Stomach (tissue), 4 donors: ENCODE measurements at regions not wholly inside any gene's neighbourhood (a gene's known extent, or its start where the extent isn't known, plus 50 kb on each side); places are given as distances from the start of the nearest gene placed in this dataset.

Experiments
- CTCF ChIP-seq, 7 experiments: fragments of 450-650 bp in 4 of 7; fragments of 200-600 bp in 3 of 7; sonication (generic) in 3 of 7; IDR thresholded peaks; one replicate each; pipeline ENCODE4 v1.5.1; 2016 to 2019; ENCODE audit warnings: antibody characterized with exemption in 7 of 7, control low read depth in 2 of 7, mild to moderate bottlenecking in 1 of 7
- EP300 ChIP-seq: sonication (generic); formaldehyde crosslinking; IDR thresholded peaks from one replicate; pipeline ENCODE4 v1.6.1; 2017; ENCODE audit warnings: antibody characterized with exemption
- POLR2A ChIP-seq, 4 donors: fragments of 450-650 bp; IDR thresholded peaks; one replicate each; pipeline ENCODE4 v1.6.1; 2016; ENCODE audit warnings: antibody characterized with exemption in 4 of 4, control low read depth in 2 of 4, mild to moderate bottlenecking in 1 of 4, moderate library complexity in 1 of 4
- POLR2AphosphoS5 ChIP-seq, 3 donors: sonication (generic); formaldehyde crosslinking; IDR thresholded peaks; one replicate each; pipeline ENCODE4 v1.6.1; 2016; ENCODE audit warnings: antibody characterized with exemption in 3 of 3

GRCh38 chr2:115908731-115909130 is 1466.3 kb downstream of the DPP10 start:
- TF ChIP-seq CTCF (IDR thresholded peaks at IDR 0.05) (no peak), POLR2A (IDR thresholded peaks at IDR 0.05) (no peak), POLR2AphosphoS5 (IDR thresholded peaks at IDR 0.05) (no peak), EP300 (no peak)
